AG04449 (cell line): ENCODE measurements at regions not wholly inside any gene's neighbourhood (a gene's known extent, or its start where the extent isn't known, plus 50 kb on each side); places are given as distances from the start of the nearest gene placed in this dataset.

ENCODE experiments used
- CTCF ChIA-PET: fragments of 350-600 bp; formaldehyde crosslinking; extraction: SDS; loops from one replicate; lab custom pipeline; 2021; ENCODE audit warnings: antibody characterized with exemption; lab: Yijun Ruan, JAX
- POLR2A ChIA-PET: fragments of 400-600, 350-600 bp; formaldehyde crosslinking; extraction: SDS; loops from one replicate; lab custom pipeline; 2020; ENCODE audit warnings: antibody characterized with exemption, inconsistent platforms; lab: Yijun Ruan, JAX
- DNase-seq: peaks from one replicate; pipeline ENCODE4 v3.0.0-alpha.2; 2010; ENCODE audit warnings: low read depth, low spot score
- H3K4me3 ChIP-seq: 2 replicates; pipeline ENCODE4 v1.5.1; 2011; ENCODE audit warnings: low read depth, mild to moderate bottlenecking, control low read depth, low read length
- TF ChIP-seq, protein P1 (sequence below): IDR thresholded peaks from one replicate; pipeline ENCODE4 v1.5.1; 2011; ENCODE audit warnings: mild to moderate bottlenecking, moderate library complexity, low read length, control low read depth, inconsistent platforms; ENCODE audit not compliant: insufficient read depth; ENCODE audit errors: missing control alignments

GRCh38 chr19:28718909-28719308 is 494.0 kb downstream of the UQCRFS1 start:
- ChIA-PET CTCF (interaction anchor here (0.7 kb wide), 1 partner anchor 14 kb away, joined by 3 read pairs; no protein-coding TSS in a partner anchor), POLR2A (no interaction called here)
- TF ChIP-seq, protein P1, sequence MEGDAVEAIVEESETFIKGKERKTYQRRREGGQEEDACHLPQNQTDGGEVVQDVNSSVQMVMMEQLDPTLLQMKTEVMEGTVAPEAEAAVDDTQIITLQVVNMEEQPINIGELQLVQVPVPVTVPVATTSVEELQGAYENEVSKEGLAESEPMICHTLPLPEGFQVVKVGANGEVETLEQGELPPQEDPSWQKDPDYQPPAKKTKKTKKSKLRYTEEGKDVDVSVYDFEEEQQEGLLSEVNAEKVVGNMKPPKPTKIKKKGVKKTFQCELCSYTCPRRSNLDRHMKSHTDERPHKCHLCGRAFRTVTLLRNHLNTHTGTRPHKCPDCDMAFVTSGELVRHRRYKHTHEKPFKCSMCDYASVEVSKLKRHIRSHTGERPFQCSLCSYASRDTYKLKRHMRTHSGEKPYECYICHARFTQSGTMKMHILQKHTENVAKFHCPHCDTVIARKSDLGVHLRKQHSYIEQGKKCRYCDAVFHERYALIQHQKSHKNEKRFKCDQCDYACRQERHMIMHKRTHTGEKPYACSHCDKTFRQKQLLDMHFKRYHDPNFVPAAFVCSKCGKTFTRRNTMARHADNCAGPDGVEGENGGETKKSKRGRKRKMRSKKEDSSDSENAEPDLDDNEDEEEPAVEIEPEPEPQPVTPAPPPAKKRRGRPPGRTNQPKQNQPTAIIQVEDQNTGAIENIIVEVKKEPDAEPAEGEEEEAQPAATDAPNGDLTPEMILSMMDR: no peak
- H3K4me3 ChIP-seq: no peak overlapping the region
- DNase-seq: no peak

DNA sequence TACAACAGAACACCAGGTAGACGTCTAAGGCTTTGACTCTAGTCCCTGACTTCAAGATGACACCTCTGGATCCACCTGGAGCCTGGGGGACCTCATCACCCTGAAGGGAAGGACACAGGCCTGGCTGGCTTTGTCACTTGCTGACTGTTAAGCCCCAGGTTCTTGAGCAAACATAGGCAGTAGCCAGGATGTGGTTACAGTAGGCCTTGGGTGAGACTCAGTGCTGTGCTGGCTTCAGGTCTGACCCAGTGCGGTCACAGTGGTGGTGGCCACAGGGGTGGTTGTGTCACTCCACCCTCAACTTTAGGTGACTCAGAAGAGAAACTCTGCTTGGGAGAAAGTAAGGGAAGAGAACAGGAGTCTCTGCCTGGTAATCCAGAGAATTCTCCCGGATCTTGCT is 497.8 kb downstream of the UQCRFS1 start:
- ChIA-PET CTCF (no interaction called here), POLR2A (no interaction called here)
- TF ChIP-seq, protein P1: no peak
- no peak for DNase-seq
- no peak overlapping the region for H3K4me3 ChIP-seq

DNA sequence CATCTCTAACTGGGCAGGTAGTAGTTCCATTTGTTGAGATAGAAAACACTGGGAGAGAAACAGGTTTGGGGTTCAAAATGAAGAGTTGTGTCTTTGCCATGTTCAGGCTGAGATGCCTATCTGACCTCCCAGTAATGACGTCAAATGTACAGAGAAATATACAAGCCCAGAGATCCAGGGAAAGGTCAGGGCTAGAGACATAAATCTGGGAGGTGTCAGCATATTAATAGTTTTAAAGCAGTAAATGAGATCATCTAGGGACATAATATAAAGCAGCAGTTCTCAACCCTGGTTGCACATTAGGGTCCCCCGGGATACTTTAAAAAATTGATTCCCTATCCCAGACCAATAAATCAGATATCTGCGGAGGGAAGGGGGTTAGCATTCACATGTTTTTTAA is 501.5 kb downstream of the UQCRFS1 start:
- CTCF ChIA-PET: interaction anchor here (0.8 to 4.6 kb wide), 6 partner anchors 11 to 244 kb away, joined by 3 to 43 read pairs (median 4); no protein-coding TSS in a partner anchor
- no peak for DNase-seq
- POLR2A ChIA-PET: no interaction called here
- H3K4me3 ChIP-seq: no peak overlapping the region
- TF ChIP-seq, protein P1: no peak

DNA sequence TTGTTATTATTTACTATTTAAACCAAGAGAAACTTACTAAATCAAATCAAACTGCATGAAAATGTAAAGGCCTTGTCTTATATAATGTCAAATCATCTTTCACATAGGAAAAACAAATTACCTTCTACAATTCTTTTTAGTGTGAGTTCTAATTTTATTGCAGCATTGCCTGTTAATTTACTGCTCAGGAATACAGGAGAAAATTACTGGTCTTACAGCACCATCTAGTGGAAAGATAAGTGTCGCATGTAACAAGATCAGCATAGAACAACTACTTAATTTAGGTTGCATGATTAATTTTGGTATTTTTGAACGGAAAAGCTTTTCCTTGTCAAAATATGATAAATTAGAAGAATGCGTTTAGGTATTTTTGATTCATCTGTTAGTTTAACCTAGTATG is 502.7 kb downstream of the UQCRFS1 start:
- no peak overlapping the region for H3K4me3 ChIP-seq
- POLR2A ChIA-PET: no interaction called here
- peak; percentile 19 for DNase-seq
- CTCF ChIA-PET: interaction anchor here (1.0 to 4.6 kb wide), 12 partner anchors 10 to 887 kb away, joined by 3 to 43 read pairs (median 5); no protein-coding TSS in a partner anchor
- TF ChIP-seq, protein P1: peak; percentile 47

DNA sequence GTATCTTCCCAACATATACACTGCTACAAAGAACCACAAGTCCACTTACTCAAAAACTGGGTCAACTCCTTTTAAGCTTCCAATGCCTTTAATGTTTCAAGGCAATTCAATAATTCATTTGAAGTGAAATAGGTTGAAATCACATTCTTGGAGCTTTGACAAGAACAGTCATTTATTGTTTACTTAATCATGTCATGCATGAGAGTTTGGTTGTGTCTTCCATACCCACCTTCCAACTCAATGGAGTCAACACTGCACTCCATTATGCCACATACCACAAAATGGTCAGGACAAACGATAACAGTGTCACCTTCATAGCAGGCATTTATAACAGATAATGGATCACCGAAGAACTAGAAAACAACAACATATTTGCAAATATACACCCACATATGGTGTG is 506.3 kb downstream of the UQCRFS1 start:
- TF ChIP-seq, protein P1: no peak
- DNase-seq: no peak
- no peak overlapping the region for H3K4me3 ChIP-seq
- CTCF ChIA-PET: interaction anchor here (0.7 to 3.0 kb wide), 2 partner anchors 30 to 239 kb away, joined by 3 to 11 read pairs; no protein-coding TSS in a partner anchor
- POLR2A ChIA-PET: no interaction called here

GRCh38 chr19:28705008-28705407 is 507.9 kb downstream of the UQCRFS1 start:
- POLR2A ChIA-PET: no interaction called here
- DNase-seq: peak; percentile 47
- CTCF ChIA-PET: interaction anchor here (0.5 to 3.0 kb wide), 6 partner anchors 11 to 237 kb away, joined by 3 to 11 read pairs (median 3); no protein-coding TSS in a partner anchor
- TF ChIP-seq, protein P1: peak; percentile 56
- no peak overlapping the region for H3K4me3 ChIP-seq
